GM18909 (cell line): ENCODE measurements at regions not wholly inside any gene's neighbourhood (a gene's known extent, or its start where the extent isn't known, plus 50 kb on each side); places are given as distances from the start of the nearest gene placed in this dataset.

Source experiments
- ATAC-seq: cut with Tn5 transposase; IDR thresholded peaks from one replicate; pipeline ENCODE4 v1.9.1; 2021; ENCODE audit warnings: mild to moderate bottlenecking; ENCODE audit not compliant: unreplicated experiment, poor library complexity

DNA sequence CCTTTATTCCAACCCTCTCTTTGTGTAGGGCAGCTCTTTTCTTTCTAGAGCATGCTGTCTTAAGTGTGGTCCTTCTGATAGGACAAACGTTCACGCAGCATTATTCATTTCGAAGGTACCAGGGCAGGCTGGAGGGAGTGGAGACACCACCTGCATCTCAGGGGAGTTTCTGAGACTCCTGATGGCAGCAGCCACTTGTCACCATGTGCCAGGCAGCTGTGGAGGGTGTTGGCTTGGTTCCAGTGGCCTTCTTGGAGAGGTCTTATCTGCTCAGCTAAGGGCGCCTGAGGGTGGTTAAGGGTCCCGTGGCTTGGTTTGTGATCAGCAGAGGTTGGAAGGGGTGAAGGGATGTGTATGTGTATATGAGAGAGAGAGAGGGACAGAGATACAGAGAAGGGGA lies 257.1 kb upstream of the EEF2KMT start:
- ATAC-seq = no peak

DNA sequence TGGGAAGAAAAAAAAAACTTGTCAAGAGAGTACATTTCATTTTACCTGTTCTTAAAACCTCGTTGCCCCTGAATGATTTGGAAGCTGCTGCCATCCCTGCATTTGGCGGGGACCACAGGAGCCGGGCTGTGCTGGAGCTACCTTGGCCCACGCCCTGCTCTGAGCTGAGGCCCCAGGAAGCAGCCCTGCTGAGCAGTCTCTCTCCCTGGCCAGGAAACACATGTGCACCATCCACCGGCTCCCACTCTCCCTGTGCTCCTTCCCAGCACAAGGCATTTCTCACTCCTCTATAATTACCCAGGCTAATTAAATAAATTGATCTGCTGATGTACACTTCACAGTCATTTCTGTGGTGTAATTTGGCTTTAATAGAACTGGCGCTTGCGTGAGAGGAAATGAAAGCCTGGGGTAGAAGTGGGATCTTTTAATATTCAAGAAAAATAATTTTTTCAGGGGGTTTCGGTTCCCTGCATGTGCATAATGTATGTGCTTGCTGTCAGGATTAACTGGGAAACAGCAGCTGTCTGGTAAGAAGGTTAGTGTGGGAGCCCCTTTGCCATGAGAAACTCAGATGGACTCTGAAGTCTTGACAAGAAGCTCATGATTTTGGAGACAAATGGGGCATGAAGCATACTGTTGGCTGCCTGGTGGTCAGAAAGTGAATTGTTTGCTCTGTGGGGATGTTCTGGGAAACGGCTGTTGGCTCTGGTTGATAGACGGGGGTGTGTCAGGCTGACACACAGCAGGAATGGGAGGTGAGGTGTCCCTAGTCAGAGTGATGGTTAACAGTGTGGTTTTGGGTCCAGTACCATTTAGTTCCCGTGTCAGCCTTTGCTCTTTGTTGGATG lies 252.3 kb upstream of the EEF2KMT start:
- no peak for ATAC-seq

GRCh38 chr16:5349101-5349500 lies 251.5 kb upstream of the EEF2KMT start:
- no peak for ATAC-seq

GRCh38 chr16:5347561-5347960 lies 250.0 kb upstream of the EEF2KMT start:
- no peak for ATAC-seq

- no peak for ATAC-seq
Measured at GRCh38 chr16:5336941-5337340, 239.3 kb upstream of the EEF2KMT start.

- no peak for ATAC-seq
Measured at GRCh38 chr16:5333991-5334390, 236.4 kb upstream of the EEF2KMT start.

- ATAC-seq = no peak
Measured at GRCh38 chr16:5333126-5333525, 235.5 kb upstream of the EEF2KMT start.

DNA sequence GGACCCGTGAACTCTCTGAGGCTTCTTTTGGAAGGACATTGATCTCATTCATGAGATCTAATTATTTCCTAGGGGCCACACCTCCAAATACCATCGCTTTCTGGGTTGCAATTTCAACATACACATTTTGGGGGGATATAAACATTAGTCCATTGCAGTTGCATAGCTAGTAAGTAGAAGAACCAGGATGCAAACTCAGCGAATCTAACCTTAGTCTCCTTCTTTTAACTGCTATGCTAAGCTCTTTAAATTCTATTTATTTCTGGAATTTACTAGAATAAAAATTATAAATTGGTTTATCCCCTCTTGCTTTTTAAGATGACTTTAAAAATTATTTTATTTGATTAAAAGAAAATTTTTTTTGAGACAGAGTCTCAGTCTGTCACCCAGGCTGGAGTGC lies 232.5 kb upstream of the EEF2KMT start:
- no peak for ATAC-seq

GRCh38 chr16:5328546-5328945 lies 231.0 kb upstream of the EEF2KMT start:
- no peak for ATAC-seq

- no peak for ATAC-seq
Measured at GRCh38 chr16:5326395-5326794, 228.8 kb upstream of the EEF2KMT start.

GRCh38 chr16:5325932-5326331 lies 228.3 kb upstream of the EEF2KMT start:
- ATAC-seq = no peak

- ATAC-seq = no peak
Measured at GRCh38 chr16:5323284-5324141, 225.9 kb upstream of the EEF2KMT start.

DNA sequence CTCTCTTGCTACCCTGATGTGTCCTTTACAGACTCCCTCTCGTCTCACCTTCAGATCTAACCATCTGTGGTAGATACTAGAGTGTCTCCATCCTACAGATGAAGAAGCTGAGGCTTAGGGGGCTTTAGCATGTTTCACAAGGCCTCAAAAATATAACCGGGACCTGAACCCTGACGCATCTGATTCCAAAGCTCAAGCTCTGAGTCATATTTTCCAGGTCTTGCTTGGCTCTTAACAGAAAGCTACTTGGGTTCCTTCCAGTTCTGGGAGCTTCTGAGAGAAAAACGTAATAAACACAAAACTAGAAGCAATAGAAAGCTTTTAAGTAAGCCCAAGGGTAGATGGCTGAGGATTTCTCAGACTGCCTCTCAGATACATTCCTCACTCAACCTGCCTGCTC lies 224.3 kb upstream of the EEF2KMT start:
- ATAC-seq = no peak

GRCh38 chr16:5319799-5320198 lies 222.2 kb upstream of the EEF2KMT start:
- ATAC-seq = no peak

- no peak for ATAC-seq
Measured at GRCh38 chr16:5315914-5316313, 218.3 kb upstream of the EEF2KMT start.

DNA sequence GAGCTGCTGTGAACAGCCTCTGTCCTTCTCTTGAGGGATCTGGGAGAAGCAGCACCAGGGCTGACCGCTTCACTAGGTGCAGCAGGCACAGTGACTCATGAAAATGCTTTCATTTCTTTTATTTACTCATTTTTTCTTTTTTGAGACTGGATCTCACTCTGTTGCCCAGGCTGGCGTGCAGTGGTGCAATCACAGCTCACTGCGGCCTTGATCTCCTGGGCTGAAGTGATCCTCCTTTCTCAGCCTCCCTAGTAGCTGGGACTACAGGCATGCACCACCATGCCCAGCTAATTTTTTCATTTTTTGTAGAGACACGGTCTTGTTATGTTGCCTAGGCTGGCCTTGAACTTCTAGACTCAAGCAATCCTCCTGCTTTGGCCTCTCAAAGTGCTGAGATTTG lies 216.8 kb upstream of the EEF2KMT start:
- no peak for ATAC-seq

DNA sequence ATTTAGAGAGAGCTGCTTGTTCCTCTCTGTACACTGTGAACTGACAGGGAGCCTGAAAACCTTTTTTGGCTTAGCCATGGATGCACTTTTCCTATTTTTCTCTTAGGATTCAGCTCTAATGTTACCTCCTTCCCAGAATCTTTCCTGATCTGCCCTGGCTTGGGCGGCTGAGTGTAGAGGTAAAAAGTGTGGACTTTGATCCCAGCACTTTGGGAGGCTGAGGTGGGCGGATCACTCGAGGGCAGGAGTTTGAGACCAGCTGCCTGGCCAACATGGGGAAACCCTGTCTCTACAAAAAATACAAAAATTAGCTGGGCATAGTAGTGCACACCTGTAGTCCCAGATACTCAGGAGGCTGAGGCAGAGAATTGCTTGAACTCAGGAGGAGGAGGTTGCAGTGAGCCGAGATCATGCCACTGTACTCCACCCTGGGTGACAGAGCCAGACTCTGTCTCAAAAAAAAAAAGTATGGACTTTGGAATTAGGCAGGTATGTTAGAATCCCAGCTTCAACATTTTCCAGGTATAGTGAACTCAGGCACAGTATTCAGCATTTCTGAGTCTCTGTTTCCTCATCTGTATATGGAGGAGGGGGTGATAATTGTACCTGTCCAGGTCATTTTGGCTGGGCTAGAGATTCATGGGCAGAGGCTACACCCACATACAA lies 212.5 kb upstream of the EEF2KMT start:
- no peak for ATAC-seq

GRCh38 chr16:5305023-5305422 lies 207.4 kb upstream of the EEF2KMT start:
- ATAC-seq = no peak

DNA sequence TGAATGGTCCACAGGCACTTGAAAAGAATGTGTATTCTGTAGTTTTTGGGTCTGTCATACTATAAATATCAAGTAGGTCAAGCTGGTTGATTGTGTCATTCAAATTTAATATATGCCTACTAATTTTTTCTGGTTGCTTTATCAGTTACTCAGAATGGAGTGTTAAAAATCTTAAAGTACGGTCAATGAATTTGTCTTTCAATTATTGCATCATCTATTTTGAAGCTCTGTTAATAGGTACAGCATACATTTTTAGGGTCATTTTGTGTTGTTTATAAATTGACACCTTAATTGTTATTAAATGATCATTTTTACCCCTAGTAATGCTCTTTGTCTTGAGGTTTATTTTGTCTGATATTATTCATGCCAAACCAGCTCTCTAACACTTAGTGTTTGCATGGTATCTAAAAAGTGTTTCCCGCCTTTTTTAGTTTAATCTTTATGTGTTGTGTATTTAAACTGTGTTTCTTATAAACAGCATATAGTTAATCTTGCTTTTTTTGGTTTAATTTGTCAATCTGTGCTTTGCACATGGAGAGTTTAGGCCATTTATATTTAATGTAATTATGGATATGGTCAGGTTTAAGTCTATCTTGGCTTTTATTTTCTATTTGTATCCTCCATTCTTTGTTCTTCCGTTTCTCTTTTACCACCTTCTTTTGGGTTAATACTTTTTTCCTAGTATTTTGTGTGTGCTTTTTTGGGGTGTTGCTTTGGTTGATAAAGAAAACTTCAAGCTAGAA lies 204.9 kb upstream of the EEF2KMT start:
- ATAC-seq = no peak

GRCh38 chr16:5298202-5298601 lies 200.6 kb upstream of the EEF2KMT start:
- no peak for ATAC-seq
